ENCODE measurements at regions not wholly inside any gene's neighbourhood (a gene's known extent, or its start where the extent isn't known, plus 50 kb on each side); places are given as distances from the start of the nearest gene placed in this dataset.

DNA sequence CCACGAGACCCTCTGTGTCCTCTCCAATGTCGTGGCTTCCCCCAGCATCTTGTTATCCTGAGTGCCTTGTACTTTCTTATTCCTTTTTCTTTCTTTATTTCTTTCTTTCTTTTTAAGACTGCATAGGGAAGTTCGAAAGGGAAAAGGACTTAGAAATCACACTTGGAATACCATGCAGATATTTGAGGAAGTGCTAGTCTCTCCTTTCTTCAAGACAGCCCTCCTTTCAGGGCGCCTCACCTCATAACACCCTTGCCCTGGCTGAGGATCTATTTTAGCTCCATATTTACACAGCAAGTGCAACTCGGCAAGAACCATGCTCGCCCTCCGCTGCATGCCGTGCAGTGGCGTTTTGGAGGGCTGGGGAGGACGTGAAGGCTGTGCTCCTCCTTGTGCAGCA lies 232.3 kb upstream of the GLI3 start:
- TF ChIP-seq, protein P1, sequence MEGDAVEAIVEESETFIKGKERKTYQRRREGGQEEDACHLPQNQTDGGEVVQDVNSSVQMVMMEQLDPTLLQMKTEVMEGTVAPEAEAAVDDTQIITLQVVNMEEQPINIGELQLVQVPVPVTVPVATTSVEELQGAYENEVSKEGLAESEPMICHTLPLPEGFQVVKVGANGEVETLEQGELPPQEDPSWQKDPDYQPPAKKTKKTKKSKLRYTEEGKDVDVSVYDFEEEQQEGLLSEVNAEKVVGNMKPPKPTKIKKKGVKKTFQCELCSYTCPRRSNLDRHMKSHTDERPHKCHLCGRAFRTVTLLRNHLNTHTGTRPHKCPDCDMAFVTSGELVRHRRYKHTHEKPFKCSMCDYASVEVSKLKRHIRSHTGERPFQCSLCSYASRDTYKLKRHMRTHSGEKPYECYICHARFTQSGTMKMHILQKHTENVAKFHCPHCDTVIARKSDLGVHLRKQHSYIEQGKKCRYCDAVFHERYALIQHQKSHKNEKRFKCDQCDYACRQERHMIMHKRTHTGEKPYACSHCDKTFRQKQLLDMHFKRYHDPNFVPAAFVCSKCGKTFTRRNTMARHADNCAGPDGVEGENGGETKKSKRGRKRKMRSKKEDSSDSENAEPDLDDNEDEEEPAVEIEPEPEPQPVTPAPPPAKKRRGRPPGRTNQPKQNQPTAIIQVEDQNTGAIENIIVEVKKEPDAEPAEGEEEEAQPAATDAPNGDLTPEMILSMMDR (IDR thresholded peaks at IDR 0.05; ENCODE audit: insufficient read depth, low read length, poor library complexity, severe bottlenecking), result no peak
- H3K27me3 ChIP-seq (replicated peaks; ENCODE audit: control insufficient read depth, insufficient read depth, low read length), result no peaks in the 10 kb centered on the region
- no peaks in the 10 kb centered on the region for H3K36me3 ChIP-seq (ENCODE audit: control insufficient read depth, insufficient read depth, low read length)
- no peak overlapping the region for H3K4me3 ChIP-seq (replicated peaks; ENCODE audit: low read depth, low read length)
- no peak for DNase-seq (ENCODE audit: extremely low read depth, insufficient read length)

DNA sequence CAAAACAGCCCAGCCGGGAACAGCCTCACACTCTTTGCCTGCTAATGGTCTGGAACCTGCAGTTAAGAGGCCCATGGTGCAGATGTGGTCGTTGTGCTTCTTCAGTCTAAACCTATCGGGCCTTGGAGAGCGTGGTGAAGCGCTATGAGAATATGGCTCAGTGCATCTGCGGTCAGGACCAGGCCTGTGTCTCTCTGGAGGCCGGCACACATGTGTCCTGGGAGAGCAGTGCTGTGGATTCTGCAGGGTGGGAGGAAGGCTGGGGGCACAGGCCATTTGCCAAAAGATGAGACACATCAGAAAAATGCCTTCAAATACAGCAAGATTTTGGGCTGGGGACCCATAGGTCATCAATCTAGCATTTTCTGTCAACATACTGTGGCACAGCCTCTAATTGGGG lies 231.5 kb upstream of the GLI3 start:
- no peaks in the 10 kb centered on the region for H3K36me3 ChIP-seq (ENCODE audit: control insufficient read depth, insufficient read depth, low read length)
- TF ChIP-seq, protein P1 (IDR thresholded peaks at IDR 0.05; ENCODE audit: insufficient read depth, low read length, poor library complexity, severe bottlenecking), result no peak
- H3K27me3 ChIP-seq (replicated peaks; ENCODE audit: control insufficient read depth, insufficient read depth, low read length), result no peaks in the 10 kb centered on the region
- H3K4me3 ChIP-seq (replicated peaks; ENCODE audit: low read depth, low read length), result no peak overlapping the region
- DNase-seq (ENCODE audit: extremely low read depth, insufficient read length), result no peak

DNA sequence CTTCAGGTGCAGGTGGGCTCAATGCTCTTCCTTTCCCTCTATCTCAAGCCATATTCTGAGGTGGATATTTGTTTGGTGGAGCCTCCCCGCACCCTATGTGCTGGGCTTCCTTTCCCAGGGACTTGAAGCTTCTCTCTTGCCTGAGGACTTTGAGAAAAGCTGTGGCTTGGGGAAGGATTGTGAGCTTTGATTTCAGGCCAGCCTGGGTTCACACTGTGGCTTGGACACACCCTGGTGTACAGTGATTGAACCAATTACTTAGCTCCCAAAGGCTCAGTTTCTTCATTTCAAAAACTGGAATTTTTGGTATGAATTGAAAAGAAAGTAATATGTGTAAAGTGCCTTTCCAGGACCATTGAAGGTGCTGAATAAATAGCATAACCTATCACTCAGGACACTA lies 224.5 kb upstream of the GLI3 start:
- no peak for DNase-seq (ENCODE audit: extremely low read depth, insufficient read length)
- TF ChIP-seq, protein P1 (IDR thresholded peaks at IDR 0.05; ENCODE audit: insufficient read depth, low read length, poor library complexity, severe bottlenecking), result no peak
- no peaks in the 10 kb centered on the region for H3K27me3 ChIP-seq (replicated peaks; ENCODE audit: control insufficient read depth, insufficient read depth, low read length)
- no peak overlapping the region for H3K4me3 ChIP-seq (replicated peaks; ENCODE audit: low read depth, low read length)
- no peaks in the 10 kb centered on the region for H3K36me3 ChIP-seq (ENCODE audit: control insufficient read depth, insufficient read depth, low read length)

DNA sequence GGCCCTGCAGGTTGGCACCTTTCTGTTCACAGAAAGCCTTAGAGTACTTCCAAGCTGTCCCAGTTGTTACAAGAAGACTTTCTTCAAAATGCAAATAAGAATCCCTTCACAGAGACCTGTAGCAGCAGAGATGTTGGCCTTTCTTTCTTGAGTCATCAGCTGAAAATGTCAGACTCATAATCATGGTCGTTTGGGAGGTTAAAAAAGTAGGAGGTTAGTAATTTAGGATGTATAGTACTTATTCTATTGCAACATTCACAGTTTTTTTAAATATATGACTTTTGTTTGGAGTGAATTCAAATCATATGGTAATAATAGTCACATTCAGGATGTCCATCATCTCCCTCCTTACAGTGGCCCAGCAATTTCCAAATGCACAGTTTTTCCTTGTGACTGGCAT lies 223.9 kb upstream of the GLI3 start:
- DNase-seq (ENCODE audit: extremely low read depth, insufficient read length), result no peak
- H3K27me3 ChIP-seq (replicated peaks; ENCODE audit: control insufficient read depth, insufficient read depth, low read length), result no peaks in the 10 kb centered on the region
- TF ChIP-seq, protein P1 (IDR thresholded peaks at IDR 0.05; ENCODE audit: insufficient read depth, low read length, poor library complexity, severe bottlenecking), result no peak
- H3K4me3 ChIP-seq (replicated peaks; ENCODE audit: low read depth, low read length), result no peak overlapping the region
- H3K36me3 ChIP-seq (ENCODE audit: control insufficient read depth, insufficient read depth, low read length), result no peaks in the 10 kb centered on the region

DNA sequence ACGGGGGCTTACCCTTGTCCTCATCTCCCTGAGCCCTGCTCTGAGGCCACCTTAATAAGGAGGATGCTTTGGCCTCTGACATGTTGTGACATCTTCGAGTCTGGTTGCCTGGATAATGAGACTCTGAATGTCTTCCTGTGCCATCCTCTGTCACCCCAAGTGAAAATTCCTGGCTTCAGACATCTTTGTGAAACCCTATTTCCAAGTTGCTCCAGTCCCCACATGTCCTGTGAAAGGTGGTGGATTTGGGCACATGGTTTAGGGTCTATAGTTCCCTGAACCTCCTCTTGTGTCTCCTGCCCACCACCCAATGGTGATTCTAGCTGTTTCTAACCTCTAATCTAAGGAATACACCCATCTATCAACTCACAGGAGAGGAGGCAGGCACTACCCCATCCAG lies 223.1 kb upstream of the GLI3 start:
- no peaks in the 10 kb centered on the region for H3K27me3 ChIP-seq (replicated peaks; ENCODE audit: control insufficient read depth, insufficient read depth, low read length)
- TF ChIP-seq, protein P1 (IDR thresholded peaks at IDR 0.05; ENCODE audit: insufficient read depth, low read length, poor library complexity, severe bottlenecking), result no peak
- H3K36me3 ChIP-seq (ENCODE audit: control insufficient read depth, insufficient read depth, low read length), result no peaks in the 10 kb centered on the region
- DNase-seq (ENCODE audit: extremely low read depth, insufficient read length), result no peak
- H3K4me3 ChIP-seq (replicated peaks; ENCODE audit: low read depth, low read length), result no peak overlapping the region

DNA sequence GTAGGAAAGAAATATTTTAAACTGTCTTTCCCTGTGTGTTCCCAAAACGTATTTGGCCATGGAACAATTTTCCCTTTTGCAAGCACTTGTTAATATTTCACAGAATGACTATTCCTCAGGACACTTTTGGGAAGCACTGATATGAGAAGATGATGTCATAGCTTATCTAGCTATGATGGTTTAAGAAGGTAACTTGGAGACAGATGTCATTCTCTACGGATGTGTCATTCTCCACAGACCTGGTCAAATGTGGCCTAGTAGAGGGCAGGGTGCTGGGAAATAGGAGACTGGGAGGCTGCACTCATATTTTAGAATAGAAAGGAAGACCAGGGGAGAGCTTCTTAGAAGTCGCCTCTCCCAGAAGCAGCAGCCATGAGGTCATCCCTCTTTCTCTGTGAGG lies 220.7 kb upstream of the GLI3 start:
- TF ChIP-seq, protein P1 (IDR thresholded peaks at IDR 0.05; ENCODE audit: insufficient read depth, low read length, poor library complexity, severe bottlenecking), result no peak
- Histone ChIP-seq H3K36me3 (ENCODE audit: control insufficient read depth, insufficient read depth, low read length) (no peaks in the 10 kb centered on the region), H3K4me3 (replicated peaks; ENCODE audit: low read depth, low read length) (no peak overlapping the region), H3K27me3 (replicated peaks; ENCODE audit: control insufficient read depth, insufficient read depth, low read length) (no peaks in the 10 kb centered on the region)
- no peak for DNase-seq (ENCODE audit: extremely low read depth, insufficient read length)
